ENCODE measurements at regions not wholly inside any gene's neighbourhood (a gene's known extent, or its start where the extent isn't known, plus 50 kb on each side); places are given as distances from the start of the nearest gene placed in this dataset.

DNA sequence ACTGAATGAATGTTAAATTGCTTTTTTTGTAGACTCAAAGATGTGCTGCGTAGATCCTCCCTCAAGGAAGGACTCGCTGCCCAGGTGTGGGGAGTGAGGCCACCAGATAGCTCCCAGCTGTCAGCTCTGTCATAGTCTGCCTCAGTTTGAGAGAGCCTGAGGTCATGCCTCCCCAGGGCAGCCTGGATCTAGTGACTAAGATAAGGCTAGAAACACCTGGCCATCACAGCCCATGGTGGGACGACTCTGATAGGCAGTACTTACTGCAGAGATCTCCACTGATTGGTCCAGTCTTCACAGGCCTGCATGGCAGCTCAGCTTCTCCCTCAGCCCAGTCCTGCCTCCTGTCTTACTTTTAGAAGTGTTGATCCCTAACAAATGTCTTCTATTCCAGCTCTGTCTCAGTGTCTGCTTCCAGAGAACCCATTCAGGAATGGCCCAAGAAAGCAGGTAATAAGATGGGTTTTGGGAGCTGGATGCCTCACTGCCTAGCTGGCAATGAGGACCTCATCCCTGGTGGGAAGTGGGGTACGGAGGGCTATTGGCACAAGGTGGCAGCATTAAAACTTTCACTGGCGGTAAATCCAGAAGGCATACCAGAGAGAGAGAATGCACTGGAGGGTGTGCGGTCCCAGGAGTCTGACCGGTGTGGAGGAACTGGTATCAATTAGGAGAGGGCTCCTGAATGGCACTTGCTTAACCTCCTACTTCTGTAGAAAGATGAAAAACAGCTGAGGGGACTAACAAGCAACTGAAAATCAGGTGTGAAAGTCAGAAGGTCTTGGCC is 55.3 kb upstream of the GPR37L1 start (continued):
- TF ChIP-seq NCOR1 (IDR thresholded peaks at IDR 0.05) (peak; percentile 83), CCAR2 (IDR thresholded peaks at IDR 0.05; ENCODE audit: low read depth, low read length) (no peak), FUS (optimal IDR thresholded peaks at IDR 0.05; ENCODE audit: low read depth, low read length) (no peak), LCOR (CRISPR knock-in tag; IDR thresholded peaks at IDR 0.05) (no peak), CREM (IDR thresholded peaks at IDR 0.05; ENCODE audit: low read depth) (peak; percentile 40; the same call in 1 of the 2 replicates), ZNF780A (CRISPR knock-in tag; IDR thresholded peaks at IDR 0.05) (no peak), NFXL1 (CRISPR knock-in tag; IDR thresholded peaks at IDR 0.05) (no peak), DMBX1 (CRISPR knock-in tag; IDR thresholded peaks at IDR 0.05; ENCODE audit: borderline replicate concordance) (peak; percentile 36; the same call in 1 of the 2 replicates), ESRRA (IDR thresholded peaks at IDR 0.05; ENCODE audit: borderline replicate concordance, low read depth) (peak; percentile 32; the same call in 1 of the 2 replicates), CHD4 (IDR thresholded peaks at IDR 0.05; ENCODE audit: insufficient read depth, insufficient replicate concordance, low read depth, low read length, poor library complexity, severe bottlenecking) (no peak), U2AF1 (optimal IDR thresholded peaks at IDR 0.05; ENCODE audit: low read depth, low read length) (no peak), RB1 (IDR thresholded peaks at IDR 0.05; ENCODE audit: low read depth) (no peak; the same call in 1 of the 2 replicates), CXXC5 (CRISPR knock-in tag; IDR thresholded peaks at IDR 0.05) (peak; percentile 43; the same call in 1 of the 2 replicates), ZNF431 (CRISPR knock-in tag; IDR thresholded peaks at IDR 0.05) (no peak), TSC22D4 (tag; IDR thresholded peaks at IDR 0.05) (no peak), ZNF311 (CRISPR knock-in tag; IDR thresholded peaks at IDR 0.05) (no peak), NR2C2 (CRISPR knock-in tag; IDR thresholded peaks at IDR 0.05) (no peak), NR2C2 (tag; IDR thresholded peaks at IDR 0.05) (peak; percentile 32; the same call in 1 of the 2 replicates), HDAC8 (tag; IDR thresholded peaks at IDR 0.05) (no peak), ZEB2 (IDR thresholded peaks at IDR 0.05) (peak; percentile 92)
- TF ChIP-seq, protein P1, sequence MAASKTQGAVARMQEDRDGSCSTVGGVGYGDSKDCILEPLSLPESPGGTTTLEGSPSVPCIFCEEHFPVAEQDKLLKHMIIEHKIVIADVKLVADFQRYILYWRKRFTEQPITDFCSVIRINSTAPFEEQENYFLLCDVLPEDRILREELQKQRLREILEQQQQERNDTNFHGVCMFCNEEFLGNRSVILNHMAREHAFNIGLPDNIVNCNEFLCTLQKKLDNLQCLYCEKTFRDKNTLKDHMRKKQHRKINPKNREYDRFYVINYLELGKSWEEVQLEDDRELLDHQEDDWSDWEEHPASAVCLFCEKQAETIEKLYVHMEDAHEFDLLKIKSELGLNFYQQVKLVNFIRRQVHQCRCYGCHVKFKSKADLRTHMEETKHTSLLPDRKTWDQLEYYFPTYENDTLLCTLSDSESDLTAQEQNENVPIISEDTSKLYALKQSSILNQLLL (CRISPR knock-in tag; IDR thresholded peaks at IDR 0.05; ENCODE audit: borderline replicate concordance), result no peak
- TF ChIP-seq, protein P2, sequence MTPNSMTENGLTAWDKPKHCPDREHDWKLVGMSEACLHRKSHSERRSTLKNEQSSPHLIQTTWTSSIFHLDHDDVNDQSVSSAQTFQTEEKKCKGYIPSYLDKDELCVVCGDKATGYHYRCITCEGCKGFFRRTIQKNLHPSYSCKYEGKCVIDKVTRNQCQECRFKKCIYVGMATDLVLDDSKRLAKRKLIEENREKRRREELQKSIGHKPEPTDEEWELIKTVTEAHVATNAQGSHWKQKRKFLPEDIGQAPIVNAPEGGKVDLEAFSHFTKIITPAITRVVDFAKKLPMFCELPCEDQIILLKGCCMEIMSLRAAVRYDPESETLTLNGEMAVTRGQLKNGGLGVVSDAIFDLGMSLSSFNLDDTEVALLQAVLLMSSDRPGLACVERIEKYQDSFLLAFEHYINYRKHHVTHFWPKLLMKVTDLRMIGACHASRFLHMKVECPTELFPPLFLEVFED (CRISPR knock-in tag; conservative IDR thresholded peaks at IDR 0.05), result no peak
- TF ChIP-seq, protein P3, sequence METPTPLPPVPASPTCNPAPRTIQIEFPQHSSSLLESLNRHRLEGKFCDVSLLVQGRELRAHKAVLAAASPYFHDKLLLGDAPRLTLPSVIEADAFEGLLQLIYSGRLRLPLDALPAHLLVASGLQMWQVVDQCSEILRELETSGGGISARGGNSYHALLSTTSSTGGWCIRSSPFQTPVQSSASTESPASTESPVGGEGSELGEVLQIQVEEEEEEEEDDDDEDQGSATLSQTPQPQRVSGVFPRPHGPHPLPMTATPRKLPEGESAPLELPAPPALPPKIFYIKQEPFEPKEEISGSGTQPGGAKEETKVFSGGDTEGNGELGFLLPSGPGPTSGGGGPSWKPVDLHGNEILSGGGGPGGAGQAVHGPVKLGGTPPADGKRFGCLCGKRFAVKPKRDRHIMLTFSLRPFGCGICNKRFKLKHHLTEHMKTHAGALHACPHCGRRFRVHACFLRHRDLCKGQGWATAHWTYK (CRISPR knock-in tag; IDR thresholded peaks at IDR 0.05), result no peak
- TF ChIP-seq, protein P4, sequence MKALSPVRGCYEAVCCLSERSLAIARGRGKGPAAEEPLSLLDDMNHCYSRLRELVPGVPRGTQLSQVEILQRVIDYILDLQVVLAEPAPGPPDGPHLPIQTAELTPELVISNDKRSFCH (CRISPR knock-in tag; IDR thresholded peaks at IDR 0.05), result no peak
- TF ChIP-seq, protein P4 (tag; IDR thresholded peaks at IDR 0.05), result 0 out of 2 replicates have a peak, but pooled peaks have one; percentile 7

Data from K562 (cell line).